NCI-H446 (cell line): ENCODE measurements at regions not wholly inside any gene's neighbourhood (a gene's known extent, or its start where the extent isn't known, plus 50 kb on each side); places are given as distances from the start of the nearest gene placed in this dataset.

Source experiments
- DNase-seq, 2 experiments: peaks; one replicate each; lab custom pipeline; 2025; lab: John Stamatoyannopoulos, UW

DNA sequence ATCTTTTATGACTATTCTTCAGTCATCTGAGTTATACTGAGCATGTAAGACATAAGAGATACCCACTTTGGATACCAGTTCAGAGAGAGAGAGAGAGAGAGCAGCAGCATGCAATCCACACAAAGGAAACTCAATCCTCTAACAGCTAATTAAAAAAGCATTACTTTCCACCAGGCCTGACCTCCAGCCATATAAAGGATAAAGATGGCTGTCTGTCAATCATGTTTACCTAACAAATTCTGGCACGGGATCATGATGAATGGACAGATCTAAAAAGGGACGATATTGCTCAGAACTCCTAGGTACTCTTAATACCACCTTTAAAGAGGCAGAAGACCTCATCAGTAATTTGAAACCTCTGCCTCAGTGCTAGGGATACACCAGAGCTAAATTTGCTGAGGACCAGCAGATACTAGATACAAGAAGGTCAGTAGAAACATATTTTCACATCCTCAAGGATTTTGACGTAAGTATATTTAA is 159.2 kb downstream of the RPS12 start:
- DNase-seq: no peak

DNA sequence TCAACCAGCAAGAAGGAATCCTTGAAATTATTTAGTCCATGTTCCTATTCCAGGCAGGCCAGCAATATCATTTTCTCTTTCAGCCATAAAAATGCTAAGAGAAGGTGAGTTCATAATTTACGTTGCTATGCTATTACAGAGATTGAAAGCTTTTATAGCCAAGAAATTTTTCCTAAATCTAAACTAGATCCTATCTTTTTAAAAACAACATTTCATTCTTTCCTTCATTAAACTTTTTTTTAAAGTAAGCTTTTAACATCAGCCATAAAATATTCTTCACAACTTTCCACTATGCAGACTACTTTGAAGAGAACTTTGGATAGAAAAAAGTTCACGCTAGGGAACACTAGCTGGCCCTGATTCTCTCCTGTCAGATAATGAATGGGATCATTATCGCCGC is 159.8 kb downstream of the RPS12 start:
- no peak for DNase-seq

GRCh38 chr6:132977413-132977812 is 163.0 kb downstream of the RPS12 start:
- DNase-seq: no peak

DNA sequence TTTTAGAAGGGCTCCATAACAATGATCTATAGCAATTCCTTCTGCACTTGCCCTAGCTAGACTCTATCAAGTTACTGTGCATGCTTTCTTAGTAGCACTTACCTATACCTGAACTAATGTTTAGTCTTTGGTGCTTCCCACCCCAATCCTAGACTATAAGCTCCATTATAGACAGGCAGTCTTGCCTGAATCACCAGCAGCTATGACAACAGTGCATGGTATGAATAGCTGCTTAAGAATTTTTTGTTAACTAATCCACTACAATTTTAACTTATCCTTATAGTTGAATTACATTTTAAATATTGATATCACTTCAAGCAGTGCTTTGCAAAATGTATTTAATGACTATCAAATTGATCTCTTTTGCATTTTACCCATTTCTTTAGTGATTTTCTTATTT is 164.3 kb downstream of the RPS12 start:
- no peak for DNase-seq

DNA sequence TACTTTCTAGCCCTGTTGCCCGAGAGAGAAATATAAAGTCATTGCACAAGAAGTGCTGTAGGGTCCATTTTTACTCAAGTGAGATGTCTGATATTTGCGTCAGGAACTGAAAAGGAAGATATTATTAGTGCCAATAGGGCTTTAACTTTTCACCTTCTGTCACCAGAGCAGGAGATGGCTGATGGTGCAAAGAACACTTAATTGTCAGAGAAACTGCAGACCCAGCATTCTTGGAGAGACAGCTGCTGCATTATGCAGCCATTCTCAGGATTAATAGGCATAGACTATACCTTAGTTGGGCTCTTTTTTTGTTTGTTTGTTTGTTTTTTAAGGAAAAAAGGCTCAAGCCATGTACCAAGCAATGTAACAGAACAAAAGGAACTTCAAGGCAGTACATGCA is 179.4 kb downstream of the RPS12 start:
- DNase-seq: no peak

- DNase-seq: no peak
Measured at GRCh38 chr6:132995009-132995408, 180.6 kb downstream of the RPS12 start.

DNA sequence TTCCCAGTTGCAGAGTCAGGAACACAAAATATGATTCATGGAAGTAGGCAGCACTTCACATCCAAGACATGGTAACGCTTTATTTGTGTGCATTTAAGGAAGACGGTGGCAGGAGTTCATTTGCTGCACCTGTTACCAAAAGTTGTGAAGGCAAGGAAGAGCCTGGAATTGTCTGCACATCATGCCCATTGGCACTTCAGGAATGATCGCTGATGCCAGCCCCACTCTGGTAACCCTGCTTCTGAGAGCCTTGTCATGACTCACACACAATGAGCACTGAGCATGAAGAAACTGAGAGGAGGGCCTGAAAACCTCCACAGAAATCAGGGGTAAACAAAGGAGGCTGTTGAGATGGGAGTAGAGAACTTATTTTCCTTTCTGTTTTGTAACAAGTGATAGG is 181.1 kb downstream of the RPS12 start:
- peak in 1 of 2 experiments; percentile 28 for DNase-seq

GRCh38 chr6:132998418-132998817 is 184.0 kb downstream of the RPS12 start:
- no peak for DNase-seq

- no peak for DNase-seq
Measured at GRCh38 chr6:133001040-133001565, 186.7 kb downstream of the RPS12 start.

DNA sequence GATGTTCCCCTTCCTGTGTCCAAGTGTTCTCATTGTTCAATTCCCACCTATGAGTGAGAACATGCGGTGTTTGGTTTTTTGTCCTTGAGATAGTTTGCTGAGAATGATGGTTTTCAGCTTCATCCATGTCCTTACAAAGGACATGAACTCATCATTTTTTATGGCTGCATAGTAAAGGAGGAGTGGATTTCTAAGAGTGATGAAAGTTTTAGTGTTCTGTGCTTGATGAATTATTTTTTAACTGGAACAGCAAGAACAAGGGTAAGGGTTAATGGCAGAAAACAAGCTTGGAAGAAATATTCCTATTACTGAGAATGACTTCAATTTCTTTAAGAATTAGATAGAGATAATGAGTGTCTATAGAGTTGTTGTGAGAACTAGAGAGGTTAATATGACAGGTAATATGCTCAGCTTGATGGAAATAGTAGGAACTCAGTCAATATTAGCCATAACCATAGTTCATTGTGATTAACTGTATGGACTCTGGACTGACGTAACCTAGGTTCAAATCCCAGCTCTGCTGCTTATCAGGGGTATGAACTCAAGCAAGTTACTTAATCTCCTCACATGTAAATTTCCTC is 190.0 kb downstream of the RPS12 start:
- DNase-seq: no peak

GRCh38 chr6:133012774-133013173 is 198.4 kb downstream of the RPS12 start:
- no peak for DNase-seq

DNA sequence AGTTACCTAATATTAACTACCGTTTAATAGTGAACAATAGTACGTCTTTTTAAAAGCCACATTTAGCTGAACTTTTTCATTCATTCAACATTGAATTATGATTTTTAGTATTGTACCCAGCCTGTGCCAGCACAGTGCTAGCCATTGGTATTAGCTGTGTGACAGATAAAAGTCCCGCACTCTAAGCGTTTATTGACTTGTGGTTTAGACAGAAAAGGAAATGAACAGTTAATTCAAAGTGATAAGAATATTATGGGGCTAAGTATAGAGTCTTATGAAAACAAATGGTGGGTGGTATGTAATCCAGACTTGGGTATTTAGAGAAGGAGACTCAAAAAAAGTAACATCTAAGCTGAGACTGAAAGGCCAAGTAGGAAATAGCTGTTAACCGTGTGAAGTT is 202.3 kb downstream of the RPS12 start:
- DNase-seq: no peak

DNA sequence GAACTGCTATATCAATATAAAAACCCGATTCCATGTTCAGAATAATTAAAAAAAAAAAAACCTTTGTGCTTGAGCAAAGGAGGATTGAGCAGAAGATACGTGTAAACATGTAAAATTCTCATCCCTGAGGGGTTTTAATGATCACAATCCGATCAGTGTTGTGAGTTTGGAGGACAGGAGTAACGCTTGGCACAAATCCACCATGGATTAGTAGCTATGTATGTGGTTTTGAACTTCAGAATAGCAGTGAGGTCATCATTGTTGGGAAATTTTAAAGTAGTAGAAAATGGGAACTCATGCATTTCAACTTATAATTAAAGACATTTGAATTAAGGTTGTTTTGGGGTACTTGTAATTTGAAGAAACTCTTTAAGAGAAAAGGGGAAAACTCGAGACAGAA is 203.2 kb downstream of the RPS12 start:
- DNase-seq: no peak

DNA sequence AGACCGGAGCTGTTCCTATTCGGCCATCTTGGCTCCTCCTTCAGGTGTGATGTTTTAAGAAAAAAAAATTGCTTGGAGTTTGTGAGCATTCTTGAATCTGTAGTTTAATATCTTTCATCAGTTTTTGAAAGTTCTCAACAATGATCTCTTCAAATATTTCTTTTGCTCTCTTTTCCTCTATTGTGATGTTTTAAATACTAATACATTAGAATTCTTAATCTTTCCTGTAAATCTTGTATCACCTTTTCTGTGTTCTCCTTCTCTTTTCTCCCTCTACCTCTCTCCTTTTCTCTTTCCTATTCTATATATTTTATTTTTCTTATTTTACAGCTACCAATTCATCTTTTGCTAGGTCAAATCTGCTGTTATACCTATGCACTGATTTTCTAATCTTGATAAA is 212.3 kb downstream of the RPS12 start:
- no peak for DNase-seq

DNA sequence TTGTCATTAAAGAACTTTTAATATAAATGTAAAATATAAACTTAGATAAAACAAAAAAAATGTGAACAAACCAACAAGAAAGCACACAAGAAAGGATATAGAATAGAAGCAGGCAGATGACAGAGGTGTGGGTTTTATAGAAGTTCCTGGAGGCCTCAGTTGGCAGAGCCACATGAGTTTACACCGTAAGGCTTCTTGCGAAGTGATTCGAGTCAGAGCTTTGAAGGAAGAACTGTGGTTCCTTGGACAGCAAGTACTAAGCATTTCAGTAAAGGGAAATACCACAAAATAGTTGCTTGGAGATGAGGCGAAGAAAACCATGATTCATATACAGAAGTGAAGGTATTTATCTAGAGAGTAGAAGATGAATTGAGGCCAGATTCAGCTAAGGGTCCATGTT is 207.9 kb upstream of the EYA4 start:
- DNase-seq: no peak

- DNase-seq: no peak
Measured at GRCh38 chr6:133034509-133035206, 206.5 kb upstream of the EYA4 start.

DNA sequence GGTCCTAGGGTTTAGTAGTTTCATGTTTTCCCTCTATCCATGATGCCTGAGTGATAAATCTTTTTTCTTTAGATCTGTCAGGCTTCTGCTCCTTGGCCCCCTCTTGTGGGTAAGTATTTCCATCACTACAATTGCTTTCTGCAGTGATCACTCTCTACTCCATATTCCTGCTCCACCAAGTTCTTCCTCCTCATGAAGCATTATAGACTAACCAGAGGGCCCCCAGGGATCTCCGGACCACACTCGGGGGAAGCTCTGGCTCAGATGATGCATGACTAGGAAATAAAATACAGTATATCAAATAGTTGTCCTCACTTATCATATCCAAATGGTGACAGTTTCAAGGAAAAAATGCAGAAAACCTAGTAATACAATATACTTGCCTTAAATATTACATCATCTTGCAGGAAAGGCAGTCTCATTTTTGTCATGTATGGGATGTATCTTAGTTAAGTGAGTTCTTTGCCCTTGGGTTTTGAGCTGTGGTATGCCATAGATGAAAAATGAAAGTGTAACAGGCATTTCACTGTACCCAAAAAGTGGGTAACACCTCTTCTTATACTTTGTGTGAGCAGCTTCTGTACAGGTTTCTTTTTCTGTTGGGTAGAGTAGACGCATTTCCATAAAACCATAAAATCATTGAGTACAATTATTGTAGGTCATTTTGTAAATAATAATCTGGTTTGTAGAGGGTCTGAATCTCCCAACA is 200.9 kb upstream of the EYA4 start:
- peak; percentile 9 to 17 for DNase-seq

DNA sequence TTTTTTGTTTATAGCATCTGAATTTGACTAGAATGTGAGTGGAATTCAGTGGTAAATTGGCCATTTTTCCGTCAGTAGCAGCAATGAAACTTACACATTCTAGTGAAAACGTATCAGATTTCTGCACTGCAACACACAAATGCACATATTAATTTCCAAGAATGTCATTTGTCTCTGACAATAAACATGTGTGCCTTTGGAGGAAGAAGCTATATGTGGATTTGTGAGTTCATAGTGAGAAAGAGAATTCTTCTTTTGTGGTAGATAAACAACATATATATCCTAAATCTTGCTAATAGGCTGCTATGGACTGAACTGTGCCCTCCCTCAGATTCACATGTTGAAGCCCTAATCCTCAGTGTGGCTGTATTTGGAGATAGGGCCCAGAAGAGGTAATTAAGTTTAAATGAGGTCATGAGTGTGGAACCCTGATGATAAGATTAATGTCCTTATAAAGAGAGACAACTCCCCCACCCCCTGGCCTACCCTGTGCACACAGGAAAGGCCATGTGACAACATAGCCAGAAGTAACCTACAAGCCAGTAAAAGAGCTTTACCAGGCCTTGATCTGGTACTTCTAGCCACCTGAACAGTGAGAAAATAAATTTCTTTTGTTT is 200.2 kb upstream of the EYA4 start:
- no peak for DNase-seq

DNA sequence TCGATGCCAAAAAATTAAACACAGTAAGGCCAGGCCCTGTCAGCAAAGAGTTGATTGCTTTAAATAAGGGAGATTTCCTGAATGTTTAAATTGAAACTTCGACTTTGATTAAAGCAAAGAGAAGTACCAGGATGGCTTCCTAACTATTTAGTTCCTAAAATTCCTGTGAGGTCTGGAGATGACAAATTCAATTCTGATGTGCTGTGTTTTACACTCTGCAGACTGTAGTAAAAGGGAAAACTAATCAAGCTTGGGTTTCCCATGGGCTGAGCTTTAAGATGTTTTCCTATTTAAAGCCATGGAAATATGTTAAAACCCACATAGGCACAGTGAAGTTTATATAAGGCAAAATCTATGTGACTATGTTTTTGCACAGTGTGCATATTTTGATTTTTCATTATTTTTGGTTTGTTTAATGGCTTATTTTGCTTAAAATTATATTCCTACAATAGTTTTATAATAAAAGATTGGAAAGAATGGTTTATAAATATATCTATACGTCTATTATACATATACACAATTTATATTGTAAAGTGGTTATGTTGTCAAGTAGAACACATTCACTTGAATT is 198.5 kb upstream of the EYA4 start:
- DNase-seq: no peak

DNA sequence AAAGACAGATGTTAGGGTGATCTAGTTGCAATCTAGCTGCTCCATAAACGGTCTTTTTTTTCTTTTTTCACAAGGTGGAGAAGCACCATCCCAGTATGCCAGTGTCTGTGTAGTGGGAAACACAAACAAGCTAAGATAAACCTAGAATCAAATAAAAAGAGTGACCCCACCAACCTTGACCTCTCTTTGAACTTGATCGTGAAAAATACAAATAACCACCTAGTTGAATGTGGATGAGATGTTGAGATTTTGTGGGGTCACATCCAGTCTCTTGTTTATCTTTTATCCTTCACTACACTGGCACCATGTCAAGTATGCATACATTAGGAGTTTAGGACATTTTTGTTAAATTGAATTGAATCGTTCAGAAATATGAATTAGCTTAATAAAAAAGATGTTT is 194.6 kb upstream of the EYA4 start:
- no peak for DNase-seq

DNA sequence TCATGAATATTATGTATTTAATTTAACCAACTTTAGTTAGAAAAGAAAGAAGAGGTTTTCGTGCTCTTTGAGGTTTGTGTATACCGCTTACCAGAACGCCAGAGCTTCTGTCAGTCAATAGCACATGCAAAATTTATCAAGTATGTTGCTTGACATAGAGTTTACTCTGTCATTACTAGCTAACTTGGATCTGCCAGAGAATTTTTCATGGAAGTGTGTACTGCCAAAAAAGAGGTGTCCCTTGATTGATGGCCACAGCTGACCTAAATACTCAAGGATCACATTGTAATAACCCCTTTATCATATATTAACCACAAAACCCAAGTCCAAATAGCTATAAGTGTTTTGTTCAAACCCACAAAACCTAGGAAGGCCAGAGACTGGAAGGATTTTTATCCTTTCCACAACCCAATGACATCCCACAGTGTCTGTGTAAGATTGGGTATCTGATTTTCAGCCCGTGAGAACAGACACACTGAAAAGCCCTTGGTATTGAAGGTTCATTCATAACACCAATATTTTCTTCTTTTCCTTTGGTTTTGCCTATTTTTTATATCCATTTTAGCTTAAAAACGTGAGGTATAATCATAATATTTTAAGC is 194.0 kb upstream of the EYA4 start:
- no peak for DNase-seq

DNA sequence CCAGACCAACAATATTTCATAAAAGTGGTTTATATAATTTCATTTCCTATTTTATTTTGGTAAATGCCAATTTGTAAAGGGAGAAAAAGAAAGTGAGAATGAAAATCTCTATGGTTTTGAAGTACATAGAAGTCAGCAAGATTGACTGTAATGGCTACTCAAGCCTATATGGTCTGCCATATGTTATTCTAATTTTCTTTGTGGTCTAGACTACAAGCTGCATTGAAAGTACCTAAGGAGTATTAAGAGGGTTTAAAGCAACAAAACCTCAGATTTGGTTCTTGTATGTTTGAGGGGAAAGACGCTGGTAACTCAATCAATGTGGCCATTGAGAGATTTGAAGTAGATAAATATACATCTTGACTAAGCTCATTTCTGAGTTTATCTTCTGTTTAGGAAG is 193.5 kb upstream of the EYA4 start:
- no peak for DNase-seq
